DND-41 (cell line): ENCODE measurements at regions not wholly inside any gene's neighbourhood (a gene's known extent, or its start where the extent isn't known, plus 50 kb on each side); places are given as distances from the start of the nearest gene placed in this dataset.

Source experiments
- ATAC-seq: fragments of 200-7000 bp; cut with Tn5 transposase; 3 replicates; pipeline ENCODE4 v1.9.1; 2021; ENCODE audit warnings: low read depth; ENCODE audit not compliant: insufficient read depth
- DNase-seq: peaks from one replicate; pipeline ENCODE4 v3.0.0-alpha.2; 2020
- H2AFZ ChIP-seq: 2 replicates; pipeline ENCODE4 v1.6.0; 2012; ENCODE audit warnings: low read depth, low read length
- H3K27ac ChIP-seq: 2 replicates; pipeline ENCODE4 v1.5.1; 2012; ENCODE audit warnings: low read length, inconsistent platforms
- H3K27me3 ChIP-seq: fragments of 200-600 bp; sonication (generic); 2 replicates; pipeline ENCODE4 v1.6.0; 2012; ENCODE audit warnings: low read length, mild to moderate bottlenecking, inconsistent platforms; ENCODE audit not compliant: insufficient read depth, poor library complexity
- H3K36me3 ChIP-seq: 2 replicates; pipeline ENCODE4 v1.5.1; 2012; ENCODE audit warnings: low read length, inconsistent platforms; ENCODE audit not compliant: insufficient read depth
- H3K4me1 ChIP-seq: 2 replicates; pipeline ENCODE4 v1.5.1; 2012; ENCODE audit warnings: mild to moderate bottlenecking, low read length; ENCODE audit not compliant: insufficient read depth
- H3K4me2 ChIP-seq: 2 replicates; pipeline ENCODE4 v1.6.0; 2012; ENCODE audit warnings: mild to moderate bottlenecking, moderate library complexity, low read length, inconsistent platforms; ENCODE audit not compliant: insufficient read depth
- H3K4me3 ChIP-seq, 2 experiments: fragments of 200-600 bp in 1 of 2; shearing (Covaris generic) in 1 of 2; 2 replicates each; pipeline ENCODE4 v1.5.1; 2012 to 2016; ENCODE audit warnings: inconsistent platforms in 2 of 2, low read length in 2 of 2, mild to moderate bottlenecking in 2 of 2, low read depth in 1 of 2, moderate library complexity in 1 of 2
- H3K79me2 ChIP-seq: 2 replicates; pipeline ENCODE4 v1.6.0; 2012; ENCODE audit warnings: low read length, inconsistent platforms; ENCODE audit not compliant: insufficient read depth
- H3K9ac ChIP-seq: 2 replicates; pipeline ENCODE4 v1.6.0; 2012; ENCODE audit warnings: low read depth, mild to moderate bottlenecking, inconsistent platforms, low read length, moderate library complexity
- H3K9me3 ChIP-seq: 2 replicates; pipeline ENCODE4 v1.5.1; 2012; ENCODE audit warnings: low read length, moderate library complexity, mild to moderate bottlenecking, inconsistent platforms; ENCODE audit not compliant: insufficient read depth, severe bottlenecking
- H4K20me1 ChIP-seq: 2 replicates; pipeline ENCODE4 v1.6.0; 2012; ENCODE audit warnings: low read length; ENCODE audit not compliant: insufficient read depth
- EZH2 ChIP-seq: IDR thresholded peaks from 3 replicates; pipeline ENCODE4 v1.6.1; 2012; ENCODE audit warnings: borderline replicate concordance, low read depth, mild to moderate bottlenecking, moderate library complexity, low read length, inconsistent platforms; ENCODE audit not compliant: severe bottlenecking
- TF ChIP-seq, protein P1 (sequence below): IDR thresholded peaks from 2 replicates; pipeline ENCODE4 v1.5.1; 2012; ENCODE audit warnings: borderline replicate concordance, low read length, moderate library complexity, mild to moderate bottlenecking; ENCODE audit not compliant: poor library complexity, severe bottlenecking; ENCODE audit errors: extremely low read depth

DNA sequence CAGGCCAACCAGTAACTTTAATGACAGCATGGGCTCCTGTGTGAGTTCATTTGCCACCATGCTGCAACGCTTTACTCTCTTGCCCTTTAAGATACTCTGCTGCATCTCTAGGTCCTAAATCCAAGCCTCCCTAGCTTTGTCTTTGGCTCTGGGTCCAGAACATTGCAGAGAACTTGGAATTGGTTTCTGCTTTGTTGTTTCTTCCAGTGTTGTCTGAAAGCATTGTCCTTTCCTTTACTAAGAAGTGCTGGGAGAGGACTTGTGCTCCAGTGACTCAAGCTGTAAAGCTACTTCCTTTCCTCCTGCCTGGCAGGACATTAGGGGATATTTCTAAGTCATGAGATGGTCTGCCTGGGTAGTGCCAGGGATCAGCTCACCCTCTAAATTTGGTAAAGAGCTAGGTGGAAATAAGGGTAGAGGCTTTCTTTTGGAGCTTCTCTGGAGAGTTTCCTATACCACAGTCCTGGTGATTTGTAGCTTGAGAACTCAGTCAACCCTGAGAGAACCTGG lies 202.5 kb upstream of the CADM1 start:
- TF ChIP-seq, protein P1, sequence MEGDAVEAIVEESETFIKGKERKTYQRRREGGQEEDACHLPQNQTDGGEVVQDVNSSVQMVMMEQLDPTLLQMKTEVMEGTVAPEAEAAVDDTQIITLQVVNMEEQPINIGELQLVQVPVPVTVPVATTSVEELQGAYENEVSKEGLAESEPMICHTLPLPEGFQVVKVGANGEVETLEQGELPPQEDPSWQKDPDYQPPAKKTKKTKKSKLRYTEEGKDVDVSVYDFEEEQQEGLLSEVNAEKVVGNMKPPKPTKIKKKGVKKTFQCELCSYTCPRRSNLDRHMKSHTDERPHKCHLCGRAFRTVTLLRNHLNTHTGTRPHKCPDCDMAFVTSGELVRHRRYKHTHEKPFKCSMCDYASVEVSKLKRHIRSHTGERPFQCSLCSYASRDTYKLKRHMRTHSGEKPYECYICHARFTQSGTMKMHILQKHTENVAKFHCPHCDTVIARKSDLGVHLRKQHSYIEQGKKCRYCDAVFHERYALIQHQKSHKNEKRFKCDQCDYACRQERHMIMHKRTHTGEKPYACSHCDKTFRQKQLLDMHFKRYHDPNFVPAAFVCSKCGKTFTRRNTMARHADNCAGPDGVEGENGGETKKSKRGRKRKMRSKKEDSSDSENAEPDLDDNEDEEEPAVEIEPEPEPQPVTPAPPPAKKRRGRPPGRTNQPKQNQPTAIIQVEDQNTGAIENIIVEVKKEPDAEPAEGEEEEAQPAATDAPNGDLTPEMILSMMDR: no peak
- TF ChIP-seq EZH2: no peak
- Histone ChIP-seq H3K4me3 (no peak overlapping the region), H3K36me3 (no peaks in the 10 kb centered on the region), H3K9ac (no peak overlapping the region), H3K4me2 (no peak overlapping the region), H4K20me1 (no peaks in the 10 kb centered on the region), H3K9me3 (no peaks in the 10 kb centered on the region), H3K4me1 (no peaks in the 10 kb centered on the region), H3K27me3 (no peaks in the 10 kb centered on the region), H2AFZ (no peak overlapping the region), H3K27ac (no peak overlapping the region), H3K79me2 (no peaks in the 10 kb centered on the region)
- DNase-seq (no peak), ATAC-seq (no peak)

DNA sequence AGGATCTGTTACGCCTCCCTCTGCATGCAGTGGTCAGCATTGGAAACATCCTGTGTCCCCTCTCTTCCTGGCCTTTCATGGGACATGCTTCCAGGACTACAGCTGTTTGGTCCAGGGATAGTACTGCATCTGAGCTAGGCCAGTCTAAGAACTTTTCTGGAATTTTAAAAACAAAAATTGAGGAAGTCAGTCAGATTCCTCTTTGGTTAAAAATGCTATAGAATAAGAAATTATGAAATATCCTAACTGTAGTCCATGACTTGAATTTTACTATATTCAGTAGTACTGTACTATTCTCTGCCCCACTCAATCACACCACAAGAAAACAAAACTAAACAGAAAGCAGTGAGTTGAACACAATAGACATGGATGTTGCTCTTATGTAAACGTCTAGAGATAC lies 201.0 kb upstream of the CADM1 start:
- Histone ChIP-seq H3K27me3 (no peaks in the 10 kb centered on the region), H4K20me1 (no peaks in the 10 kb centered on the region), H3K4me3 (no peak overlapping the region), H3K27ac (no peak overlapping the region), H3K9ac (no peak overlapping the region), H3K9me3 (no peaks in the 10 kb centered on the region), H3K79me2 (no peaks in the 10 kb centered on the region), H3K36me3 (no peaks in the 10 kb centered on the region), H3K4me2 (no peak overlapping the region), H2AFZ (no peak overlapping the region), H3K4me1 (no peaks in the 10 kb centered on the region)
- ATAC-seq (no peak), DNase-seq (no peak)
- TF ChIP-seq, protein P1: no peak
- TF ChIP-seq EZH2: no peak

DNA sequence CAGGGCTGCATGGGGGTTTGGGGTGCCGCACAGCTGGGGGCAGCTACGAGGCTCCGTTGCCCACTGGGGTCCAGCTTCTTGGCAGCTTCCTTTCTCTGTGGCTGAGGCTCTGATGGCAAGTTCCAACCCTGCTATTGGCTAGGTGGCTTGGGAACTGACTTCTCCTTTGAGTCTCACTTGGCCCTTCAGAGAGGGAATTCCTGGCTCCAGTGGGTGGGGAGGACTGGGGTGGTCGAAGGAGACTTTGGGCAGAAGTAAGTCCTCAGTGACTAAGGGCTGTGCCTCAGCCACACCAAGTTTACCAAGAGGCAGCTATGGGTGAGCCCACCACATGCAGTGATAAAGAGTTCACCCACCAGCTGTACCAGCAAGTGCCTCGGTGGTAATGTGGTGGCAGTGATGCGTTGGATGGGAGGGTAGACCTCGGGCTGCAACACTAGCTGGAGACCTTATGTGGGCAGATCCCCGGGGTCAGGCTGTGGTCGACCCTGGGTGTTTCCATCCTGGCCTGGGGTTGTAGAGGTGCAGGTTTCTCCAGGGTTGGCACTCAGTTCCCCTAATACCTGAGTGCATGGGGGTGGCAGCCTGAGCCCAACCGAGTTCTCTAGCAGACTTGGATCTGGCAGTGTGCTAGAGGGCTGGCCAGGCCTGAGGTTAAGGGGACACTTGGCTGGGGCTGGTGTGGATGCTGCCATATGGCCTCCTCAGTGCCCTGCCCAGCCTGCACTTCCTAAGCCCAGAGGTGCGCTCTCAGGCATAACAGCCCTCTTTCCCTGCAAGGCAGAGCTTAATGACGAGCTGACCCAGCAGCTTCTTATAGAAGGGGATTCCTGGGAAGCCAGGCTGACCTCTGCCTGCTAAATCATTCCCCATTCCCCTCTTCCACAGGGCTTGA lies 197.0 kb upstream of the CADM1 start:
- no peak overlapping the region for H3K4me2 ChIP-seq
- H3K4me1 ChIP-seq: no peaks in the 10 kb centered on the region
- H3K9me3 ChIP-seq: no peaks in the 10 kb centered on the region
- H3K27me3 ChIP-seq: peaks cover 2% of the 10 kb centered on the region
- DNase-seq: no peak
- H3K9ac ChIP-seq: no peak overlapping the region
- H4K20me1 ChIP-seq: no peaks in the 10 kb centered on the region
- no peaks in the 10 kb centered on the region for H3K36me3 ChIP-seq
- H3K27ac ChIP-seq: no peak overlapping the region
- no peak overlapping the region for H3K4me3 ChIP-seq
- H2AFZ ChIP-seq: no peak overlapping the region
- TF ChIP-seq, protein P1: no peak
- no peak for TF ChIP-seq EZH2
- no peaks in the 10 kb centered on the region for H3K79me2 ChIP-seq
- ATAC-seq: no peak
